ENCODE measurements at regions not wholly inside any gene's neighbourhood (a gene's known extent, or its start where the extent isn't known, plus 50 kb on each side); places are given as distances from the start of the nearest gene placed in this dataset.

GRCh38 chr18:57853133-57853532 lies 50.0 kb upstream of the ATP8B1 start:
- Histone ChIP-seq H3K27ac (ENCODE audit: low read length) (no peak overlapping the region), H3K36me3 (ENCODE audit: control insufficient read depth, insufficient read depth, low read length) (no peaks in the 10 kb centered on the region), H3K4me1 (ENCODE audit: control insufficient read depth, insufficient read depth, low read length) (no peaks in the 10 kb centered on the region), H3K4me3 (ENCODE audit: low read depth in 2 of 2, low read length in 2 of 2) (no peak overlapping the region), H3K9me3 (ENCODE audit: control insufficient read depth, insufficient read depth, low read depth, low read length) (no peaks in the 10 kb centered on the region), H3K27me3 (ENCODE audit: control insufficient read depth, insufficient read depth, low read length) (no peaks in the 10 kb centered on the region)
- ChIA-PET CTCF (no interaction called here), POLR2A (no interaction called here)
- in situ Hi-C loops (cut with HindIII; ENCODE audit: low pct_unique_long_range_greater_than_20kb, low sequenced_read_pairs) (no loop called here), intact Hi-C loops (cut with micrococcal nuclease; ENCODE audit: unreplicated experiment) (no loop called here)
- ATAC-seq (no peak), DNase-seq (ENCODE audit: low read depth, low spot score) (no peak)
- TF ChIP-seq REST (IDR thresholded peaks at IDR 0.05; ENCODE audit: insufficient read depth in 1 of 2, low read depth in 2 of 2, low read length in 1 of 2) (no peak), TCF7L2 (IDR thresholded peaks at IDR 0.05; ENCODE audit: low read depth, low read length) (no peak), SIN3A (IDR thresholded peaks at IDR 0.05; ENCODE audit: borderline replicate concordance, insufficient read depth, low read depth, low read length) (no peak)
- BruUV-seq (replicated peaks): no TSS peak

Measured in Panc1 (cell line).